ENCODE measurements at regions not wholly inside any gene's neighbourhood (a gene's known extent, or its start where the extent isn't known, plus 50 kb on each side); places are given as distances from the start of the nearest gene placed in this dataset.

DNA sequence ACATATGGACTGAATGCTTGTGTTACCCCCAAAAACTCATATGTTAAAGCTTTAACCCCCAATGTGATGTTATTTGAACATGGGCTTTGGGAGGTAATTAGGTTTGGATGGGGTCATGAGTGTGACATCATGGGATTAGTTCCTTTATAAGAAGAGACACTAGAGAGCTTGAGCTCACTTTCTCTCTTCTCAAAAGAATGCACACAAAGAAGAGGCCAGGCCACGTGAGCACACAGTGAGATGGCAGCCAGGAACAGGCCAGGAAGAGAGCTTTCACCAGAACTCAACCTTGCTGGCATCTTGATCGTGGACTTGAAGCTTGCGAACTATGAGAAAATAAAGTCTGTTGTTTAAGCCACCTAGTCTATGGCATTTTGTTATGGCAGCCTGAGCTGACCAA lies 360.6 kb downstream of the NR2F1-AS1 start:
- TF ChIP-seq, protein P1, sequence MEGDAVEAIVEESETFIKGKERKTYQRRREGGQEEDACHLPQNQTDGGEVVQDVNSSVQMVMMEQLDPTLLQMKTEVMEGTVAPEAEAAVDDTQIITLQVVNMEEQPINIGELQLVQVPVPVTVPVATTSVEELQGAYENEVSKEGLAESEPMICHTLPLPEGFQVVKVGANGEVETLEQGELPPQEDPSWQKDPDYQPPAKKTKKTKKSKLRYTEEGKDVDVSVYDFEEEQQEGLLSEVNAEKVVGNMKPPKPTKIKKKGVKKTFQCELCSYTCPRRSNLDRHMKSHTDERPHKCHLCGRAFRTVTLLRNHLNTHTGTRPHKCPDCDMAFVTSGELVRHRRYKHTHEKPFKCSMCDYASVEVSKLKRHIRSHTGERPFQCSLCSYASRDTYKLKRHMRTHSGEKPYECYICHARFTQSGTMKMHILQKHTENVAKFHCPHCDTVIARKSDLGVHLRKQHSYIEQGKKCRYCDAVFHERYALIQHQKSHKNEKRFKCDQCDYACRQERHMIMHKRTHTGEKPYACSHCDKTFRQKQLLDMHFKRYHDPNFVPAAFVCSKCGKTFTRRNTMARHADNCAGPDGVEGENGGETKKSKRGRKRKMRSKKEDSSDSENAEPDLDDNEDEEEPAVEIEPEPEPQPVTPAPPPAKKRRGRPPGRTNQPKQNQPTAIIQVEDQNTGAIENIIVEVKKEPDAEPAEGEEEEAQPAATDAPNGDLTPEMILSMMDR (conservative IDR thresholded peaks at IDR 0.05 in 1 of 2, IDR thresholded peaks at IDR 0.05 in 1 of 2; ENCODE audit: low read depth in 1 of 2, low read length in 2 of 2) = no peak
- no peak for TF ChIP-seq EZH2 (IDR thresholded peaks at IDR 0.05; ENCODE audit: low read length, missing control alignments)

All from fibroblast of lung (primary cell).